HG03066 (cell line): ENCODE measurements at regions not wholly inside any gene's neighbourhood (a gene's known extent, or its start where the extent isn't known, plus 50 kb on each side); places are given as distances from the start of the nearest gene placed in this dataset.
A peak's percentile ranks its signal among the peaks of the same experiment; 100 is the strongest.
"Not testable (repeated sequence)": the region's sequence is repeated elsewhere in the genome, so short reads cannot be mapped to it uniquely, and the experiment has no call there.

Experiments used
- ATAC-seq: cut with Tn5 transposase; IDR thresholded peaks from one replicate; pipeline ENCODE4 v1.9.1; 2021; ENCODE audit warnings: low read depth; ENCODE audit not compliant: unreplicated experiment

- ATAC-seq = no peak
These were observed 112.6 kb upstream of the MAPK10 start for GRCh38 chr4:86472377-86473019.

GRCh38 chr4:86478151-86478550 lies 116.0 kb upstream of the PTPN13 start:
- ATAC-seq = not testable (repeated sequence)

- ATAC-seq = no peak
These were observed 112.7 kb upstream of the PTPN13 start for GRCh38 chr4:86481440-86481839.

GRCh38 chr4:86482306-86483172 lies 111.6 kb upstream of the PTPN13 start:
- ATAC-seq = no peak

DNA sequence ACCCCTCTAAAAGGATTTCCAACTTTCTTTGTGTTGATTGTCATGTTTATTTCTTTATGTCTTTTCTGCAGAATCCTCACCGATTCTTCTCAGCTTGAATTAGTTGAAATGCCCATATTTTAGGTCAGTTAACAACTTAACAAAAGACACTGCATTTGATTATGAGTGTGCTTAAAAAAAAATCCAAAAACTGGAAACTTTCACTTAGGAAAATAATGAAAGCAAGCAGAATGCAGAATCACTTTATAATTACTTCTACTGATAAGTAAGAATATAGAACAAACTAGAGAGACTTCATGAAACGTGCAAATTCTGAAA lies 111.0 kb upstream of the PTPN13 start:
- no peak for ATAC-seq

DNA sequence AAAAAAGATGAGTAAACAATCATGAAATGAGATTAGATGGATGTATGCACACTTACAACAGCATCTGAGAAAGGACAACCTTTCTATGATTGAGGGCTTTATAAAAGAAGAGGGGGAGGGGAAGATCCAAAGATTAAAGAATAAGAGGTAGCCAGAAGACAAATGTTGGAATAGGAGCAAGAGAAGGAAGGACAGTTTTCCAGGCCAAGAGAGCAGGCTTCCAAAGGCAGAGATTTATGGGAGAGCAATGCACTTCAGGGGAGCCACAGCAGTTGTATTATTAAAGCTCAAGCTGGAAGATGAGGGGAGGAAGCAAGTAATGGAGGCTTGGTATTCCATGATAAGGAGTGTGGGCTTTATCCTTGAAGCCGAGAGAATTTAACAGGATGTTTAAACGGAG lies 110.3 kb upstream of the PTPN13 start:
- ATAC-seq = no peak

GRCh38 chr4:86484241-86484640 lies 109.9 kb upstream of the PTPN13 start:
- ATAC-seq = no peak

DNA sequence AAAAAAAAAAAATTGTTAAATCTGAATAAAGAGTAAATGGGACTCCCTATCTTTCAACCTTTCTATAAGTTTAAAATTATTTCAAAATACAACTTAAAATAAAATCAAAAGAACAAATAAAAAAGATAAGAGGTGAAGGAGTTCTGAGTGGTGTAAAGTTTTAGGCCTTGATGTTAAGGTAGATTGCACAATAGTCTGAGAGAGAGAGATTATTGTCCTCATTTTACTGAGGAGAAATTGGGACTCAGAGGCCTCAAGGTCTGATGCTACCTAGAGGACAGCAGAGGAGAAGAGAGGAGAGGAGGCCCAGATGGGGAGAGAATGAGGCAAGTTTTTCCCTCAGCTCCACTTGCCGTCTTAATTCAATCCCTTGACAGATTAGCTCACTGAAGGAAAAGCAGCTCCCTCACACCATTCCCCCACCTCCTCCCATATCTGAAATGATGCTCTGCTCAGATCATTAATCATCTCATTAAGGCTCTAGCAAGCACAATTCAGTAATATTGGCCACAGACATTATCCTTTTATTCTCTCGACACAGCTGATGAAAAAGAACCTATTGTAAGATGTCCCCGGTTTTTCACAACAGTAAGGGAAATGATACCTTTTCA lies 106.3 kb upstream of the PTPN13 start:
- ATAC-seq = no peak

GRCh38 chr4:86493460-86493859 lies 100.7 kb upstream of the PTPN13 start:
- ATAC-seq = no peak

- no peak for ATAC-seq
These were observed 97.7 kb upstream of the PTPN13 start for GRCh38 chr4:86496094-86497080.

GRCh38 chr4:86497131-86497530 lies 97.0 kb upstream of the PTPN13 start:
- no peak for ATAC-seq

DNA sequence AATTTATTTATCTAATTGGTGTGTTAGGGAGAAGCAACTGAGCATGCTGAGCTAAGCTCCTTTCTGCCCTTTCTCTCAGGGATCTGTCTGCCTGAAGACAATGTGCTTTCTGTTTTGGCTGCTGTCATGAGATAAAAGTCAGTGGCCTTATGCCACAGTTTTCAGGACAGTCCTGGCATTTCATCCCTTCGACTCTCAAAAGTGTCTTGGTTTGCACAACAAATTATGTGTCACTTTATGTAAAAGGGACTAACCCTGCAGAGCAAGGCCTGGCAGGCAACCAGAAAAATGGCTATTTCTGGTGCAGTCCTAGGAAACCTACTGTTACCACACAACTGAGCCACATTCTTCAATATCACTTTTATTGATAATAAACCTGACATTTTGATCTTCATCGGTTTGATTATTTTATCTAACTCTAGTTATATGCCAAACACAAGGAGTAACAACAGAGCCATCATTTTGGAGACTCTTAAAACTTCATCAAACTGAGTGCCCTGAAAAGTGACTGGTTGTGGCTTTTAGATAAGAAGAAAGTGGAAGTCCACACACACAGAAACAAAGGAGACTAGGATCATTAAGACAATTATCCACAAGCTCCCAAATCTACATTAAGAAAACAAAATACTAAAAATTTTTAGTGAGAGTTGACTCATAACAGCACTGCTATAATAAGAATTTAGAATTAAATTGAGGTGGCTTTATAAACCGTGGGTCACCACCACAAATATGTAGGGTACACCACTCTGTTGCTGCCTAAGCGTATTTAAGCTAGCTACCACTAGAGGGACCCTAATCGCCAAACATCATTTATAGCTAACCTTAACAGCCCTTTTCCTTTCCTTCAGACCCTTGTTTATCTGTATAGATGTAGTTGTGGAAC lies 95.9 kb upstream of the PTPN13 start:
- ATAC-seq = peak; percentile 75

DNA sequence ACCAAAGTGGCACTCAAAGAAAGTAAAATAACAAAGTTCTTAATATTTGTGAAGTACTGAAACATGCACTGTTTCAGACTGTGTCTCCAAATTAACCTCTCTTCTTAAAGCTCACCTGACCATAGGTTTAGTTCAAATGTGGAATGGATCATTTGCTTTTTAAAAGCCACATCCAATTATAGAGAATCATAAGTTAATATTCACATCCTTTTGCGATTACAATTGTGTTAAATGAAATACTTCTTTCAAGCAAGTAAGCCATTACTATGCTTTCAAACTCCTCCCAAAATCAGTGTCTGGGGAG lies 95.3 kb upstream of the PTPN13 start:
- no peak for ATAC-seq

DNA sequence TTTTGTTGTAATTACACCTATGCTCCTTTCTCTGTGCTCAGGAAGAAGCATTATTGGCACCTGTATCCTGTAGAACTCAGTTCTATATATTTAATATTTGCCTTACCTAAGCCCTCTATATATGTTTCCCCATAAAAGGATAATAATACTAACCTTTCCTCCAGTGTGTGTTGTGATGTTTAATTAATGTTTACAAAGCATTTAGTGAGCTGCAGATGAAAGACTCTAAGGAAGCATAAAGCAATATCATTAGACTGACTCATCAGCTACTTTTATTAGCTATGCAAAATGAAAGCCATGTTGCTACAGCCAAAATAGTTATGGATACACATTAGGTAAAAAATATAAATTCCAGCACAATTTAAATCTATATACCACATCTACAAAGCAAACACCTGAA lies 93.6 kb upstream of the PTPN13 start:
- no peak for ATAC-seq

GRCh38 chr4:86502081-86502480 lies 92.0 kb upstream of the PTPN13 start:
- no peak for ATAC-seq

- ATAC-seq = no peak
These were observed 87.5 kb upstream of the PTPN13 start for GRCh38 chr4:86506591-86506990.

DNA sequence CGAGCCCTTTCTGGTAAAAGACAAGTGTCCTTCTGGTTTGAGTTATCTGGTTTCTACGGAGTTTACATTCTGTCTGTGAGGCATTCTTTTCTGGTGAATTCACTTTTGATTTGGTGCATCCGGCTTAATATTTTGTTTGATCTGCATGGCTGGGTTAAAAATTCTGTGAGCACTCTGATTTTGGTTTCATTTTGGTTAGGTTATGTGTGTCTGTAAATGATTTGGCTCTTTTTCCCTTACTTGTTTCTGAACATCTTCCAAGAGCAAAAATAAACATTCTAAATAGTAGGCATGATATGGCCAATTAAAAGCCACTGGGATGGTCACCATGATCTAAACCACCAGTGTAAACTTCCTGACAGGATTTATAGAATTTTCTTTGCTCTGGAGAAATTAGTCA lies 85.7 kb upstream of the PTPN13 start:
- no peak for ATAC-seq

GRCh38 chr4:86511590-86511989 lies 82.5 kb upstream of the PTPN13 start:
- no peak for ATAC-seq

GRCh38 chr4:86512631-86513030 lies 81.5 kb upstream of the PTPN13 start:
- no peak for ATAC-seq

- ATAC-seq = not testable (repeated sequence)
These were observed 78.2 kb upstream of the PTPN13 start for GRCh38 chr4:86515963-86516362.
